HG03280 (cell line): ENCODE measurements at regions not wholly inside any gene's neighbourhood (a gene's known extent, or its start where the extent isn't known, plus 50 kb on each side); places are given as distances from the start of the nearest gene placed in this dataset.

Source experiments
- ATAC-seq: cut with Tn5 transposase; IDR thresholded peaks from one replicate; pipeline ENCODE4 v1.9.1; 2021; ENCODE audit warnings: mild to moderate bottlenecking, moderate library complexity; ENCODE audit not compliant: unreplicated experiment

- no peak for ATAC-seq
Measured at GRCh38 chr4:155077452-155078229, 130.8 kb upstream of the NPY2R start.

GRCh38 chr4:155079871-155080270, 128.6 kb upstream of the NPY2R start:
- ATAC-seq, result no peak

GRCh38 chr4:155081222-155081621, 127.2 kb upstream of the NPY2R start:
- no peak for ATAC-seq

- ATAC-seq, result no peak
Measured at GRCh38 chr4:155085843-155086530, 122.4 kb upstream of the NPY2R start.

- no peak for ATAC-seq
Measured at GRCh38 chr4:155094201-155094820, 114.1 kb upstream of the NPY2R start.

GRCh38 chr4:155099231-155099630, 109.2 kb upstream of the NPY2R start:
- ATAC-seq, result no peak

GRCh38 chr4:155106629-155107028, 101.8 kb upstream of the NPY2R start:
- no peak for ATAC-seq

- no peak for ATAC-seq
Measured at GRCh38 chr4:155107059-155107458, 101.4 kb upstream of the NPY2R start.

GRCh38 chr4:155114790-155115189, 93.6 kb upstream of the NPY2R start:
- no peak for ATAC-seq

GRCh38 chr4:155119006-155119405, 89.4 kb upstream of the NPY2R start:
- ATAC-seq, result no peak

- ATAC-seq, result no peak
Measured at GRCh38 chr4:155120536-155120935, 87.9 kb upstream of the NPY2R start.

GRCh38 chr4:155122382-155122781, 86.1 kb upstream of the NPY2R start:
- ATAC-seq, result no peak

GRCh38 chr4:155134136-155134535, 74.3 kb upstream of the NPY2R start:
- ATAC-seq, result no peak

GRCh38 chr4:155140889-155141288, 67.5 kb upstream of the NPY2R start:
- ATAC-seq, result no peak

- ATAC-seq, result no peak
Measured at GRCh38 chr4:155143512-155143911, 64.9 kb upstream of the NPY2R start.
